22Rv1 (cell line): ENCODE measurements at regions not wholly inside any gene's neighbourhood (a gene's known extent, or its start where the extent isn't known, plus 50 kb on each side); places are given as distances from the start of the nearest gene placed in this dataset.

Source experiments
- H3K27ac ChIP-seq: fragments of 450-650 bp; 2 replicates; pipeline ENCODE4 v1.5.1; 2017
- CTCF ChIP-seq: fragments of 450-650 bp; IDR thresholded peaks from 2 replicates; pipeline ENCODE4 v1.5.1; 2017; ENCODE audit warnings: mild to moderate bottlenecking
- ZFX ChIP-seq: fragments of 450-650 bp; IDR thresholded peaks from 2 replicates; pipeline ENCODE4 v1.6.1; 2017; ENCODE audit warnings: antibody characterized with exemption, borderline replicate concordance

DNA sequence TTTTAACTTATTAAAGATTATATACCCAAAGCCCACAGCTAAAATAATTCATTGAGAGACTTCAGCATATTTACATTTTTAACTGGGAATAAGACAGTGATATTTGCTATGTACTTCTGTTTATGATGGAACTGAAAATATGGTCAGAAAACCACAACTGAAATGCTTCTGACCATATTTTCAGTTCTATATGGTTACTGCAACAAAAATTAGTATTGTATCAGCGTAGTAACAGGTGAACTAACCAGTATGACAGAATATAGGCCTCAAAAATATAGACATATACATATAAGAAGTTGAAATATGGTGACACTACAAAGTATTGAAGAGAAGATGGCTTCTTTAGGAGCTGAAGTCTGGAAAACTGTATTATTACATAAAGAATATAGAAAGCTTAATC, 857.4 kb downstream of the OLFM4 start:
- TF ChIP-seq CTCF (no peak), ZFX (no peak)
- no peak overlapping the region for H3K27ac ChIP-seq

GRCh38 chr13:53890696-53891095, 862.1 kb downstream of the OLFM4 start:
- H3K27ac ChIP-seq = no peak overlapping the region
- TF ChIP-seq CTCF (no peak), ZFX (no peak)

GRCh38 chr13:53901593-53901992, 873.0 kb downstream of the OLFM4 start:
- no peak overlapping the region for H3K27ac ChIP-seq
- TF ChIP-seq ZFX (no peak), CTCF (no peak)

- H3K27ac ChIP-seq = no peak overlapping the region
- TF ChIP-seq ZFX (no peak), CTCF (no peak)
These were observed 879.3 kb downstream of the OLFM4 start for GRCh38 chr13:53907891-53908290.

DNA sequence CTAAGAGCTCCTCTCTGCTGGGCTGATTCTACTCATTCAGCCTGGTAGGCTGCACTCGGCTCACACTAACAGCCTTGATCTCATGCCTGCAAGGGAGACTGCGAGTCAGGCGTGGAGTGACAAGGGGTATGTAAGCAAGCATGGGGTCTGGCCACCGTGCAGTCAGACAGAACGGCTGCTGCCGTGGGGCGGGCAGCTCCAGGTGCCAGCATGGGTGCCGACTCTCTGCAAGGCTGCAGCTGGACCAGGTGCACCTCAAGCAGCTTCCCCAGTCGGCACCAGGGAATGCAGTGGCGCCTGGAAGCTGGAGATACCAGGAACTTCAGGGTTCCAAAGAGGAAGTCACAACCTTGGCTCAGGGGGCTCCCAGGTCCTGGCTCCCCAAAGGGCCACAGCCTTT, 892.3 kb downstream of the OLFM4 start:
- TF ChIP-seq ZFX (no peak), CTCF (no peak)
- H3K27ac ChIP-seq = no peak overlapping the region

DNA sequence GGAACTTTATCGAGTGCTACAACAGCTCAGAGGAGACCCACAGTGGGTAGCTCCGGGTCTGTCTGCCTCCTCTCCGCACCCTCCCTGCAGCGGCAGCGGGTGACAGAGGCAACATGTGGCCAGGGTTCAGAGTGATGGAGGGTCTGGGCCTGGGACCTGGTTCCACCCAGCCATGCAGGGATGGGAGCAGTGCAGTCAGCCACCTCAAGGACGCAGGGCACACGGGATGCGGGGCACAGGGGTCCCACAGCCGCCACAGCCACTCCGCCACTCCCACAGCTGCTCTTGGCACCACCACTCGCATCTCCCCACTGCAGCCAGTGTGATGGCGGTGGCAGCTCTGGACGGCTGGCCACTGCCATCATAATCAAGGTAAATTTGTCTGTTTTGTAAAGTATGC, 892.9 kb downstream of the OLFM4 start:
- no peak for TF ChIP-seq CTCF
- TF ChIP-seq ZFX = no peak
- H3K27ac ChIP-seq = no peak overlapping the region

- TF ChIP-seq ZFX (no peak), CTCF (no peak)
These were observed 913.1 kb downstream of the OLFM4 start for GRCh38 chr13:53941588-53942190.

More at GRCh38 chr13:53941588-53942190, 913.1 kb downstream of the OLFM4 start:
- no peak overlapping the region for H3K27ac ChIP-seq
